Suppressor macrophage (primary cell): ENCODE measurements at regions not wholly inside any gene's neighbourhood (a gene's known extent, or its start where the extent isn't known, plus 50 kb on each side); places are given as distances from the start of the nearest gene placed in this dataset.
"Not testable (repeated sequence)": the region's sequence is repeated elsewhere in the genome, so short reads cannot be mapped to it uniquely, and the experiment has no call there.

Experiments used
- DNase-seq, 4 experiments: peaks; one replicate each; pipeline ENCODE4 v3.0.0-alpha.2; 2020 to 2022

- DNase-seq: no peak
Observed at GRCh38 chr3:28971156-28971555, 309.7 kb upstream of the RBMS3 start.

- no peak for DNase-seq
Observed at GRCh38 chr3:28972921-28973320, 307.9 kb upstream of the RBMS3 start.

GRCh38 chr3:28973609-28974008 lies 307.3 kb upstream of the RBMS3 start:
- no peak for DNase-seq

GRCh38 chr3:28978092-28978491 lies 302.8 kb upstream of the RBMS3 start:
- DNase-seq: no peak

DNA sequence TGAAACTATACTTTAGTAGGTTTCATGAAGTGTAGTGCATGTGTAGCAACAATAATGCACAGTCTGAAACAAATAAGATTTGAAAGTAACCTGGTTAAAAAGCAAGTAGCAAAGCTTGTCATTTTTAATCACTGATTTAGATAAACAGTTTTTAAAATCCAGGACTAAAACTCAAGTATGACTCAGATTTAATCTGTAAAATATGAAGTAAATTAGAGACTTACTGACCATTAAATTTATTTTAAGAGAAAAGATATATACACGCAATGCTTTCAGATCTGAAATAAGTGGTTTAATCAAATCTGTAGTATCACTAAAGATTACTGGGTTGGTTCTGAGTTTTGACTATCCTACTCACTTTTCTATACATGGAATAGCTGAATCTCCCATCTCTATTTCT lies 300.7 kb upstream of the RBMS3 start:
- no peak for DNase-seq

- DNase-seq: no peak
Observed at GRCh38 chr3:28980631-28981030, 300.2 kb upstream of the RBMS3 start.

GRCh38 chr3:28982906-28983305 lies 298.0 kb upstream of the RBMS3 start:
- DNase-seq: peak in 1 of 4 experiments; percentile 1

- no peak for DNase-seq
Observed at GRCh38 chr3:28986922-28987321, 293.9 kb upstream of the RBMS3 start.

GRCh38 chr3:28989646-28990089 lies 291.2 kb upstream of the RBMS3 start:
- DNase-seq: peak; percentile 2 to 65 (median 32)

DNA sequence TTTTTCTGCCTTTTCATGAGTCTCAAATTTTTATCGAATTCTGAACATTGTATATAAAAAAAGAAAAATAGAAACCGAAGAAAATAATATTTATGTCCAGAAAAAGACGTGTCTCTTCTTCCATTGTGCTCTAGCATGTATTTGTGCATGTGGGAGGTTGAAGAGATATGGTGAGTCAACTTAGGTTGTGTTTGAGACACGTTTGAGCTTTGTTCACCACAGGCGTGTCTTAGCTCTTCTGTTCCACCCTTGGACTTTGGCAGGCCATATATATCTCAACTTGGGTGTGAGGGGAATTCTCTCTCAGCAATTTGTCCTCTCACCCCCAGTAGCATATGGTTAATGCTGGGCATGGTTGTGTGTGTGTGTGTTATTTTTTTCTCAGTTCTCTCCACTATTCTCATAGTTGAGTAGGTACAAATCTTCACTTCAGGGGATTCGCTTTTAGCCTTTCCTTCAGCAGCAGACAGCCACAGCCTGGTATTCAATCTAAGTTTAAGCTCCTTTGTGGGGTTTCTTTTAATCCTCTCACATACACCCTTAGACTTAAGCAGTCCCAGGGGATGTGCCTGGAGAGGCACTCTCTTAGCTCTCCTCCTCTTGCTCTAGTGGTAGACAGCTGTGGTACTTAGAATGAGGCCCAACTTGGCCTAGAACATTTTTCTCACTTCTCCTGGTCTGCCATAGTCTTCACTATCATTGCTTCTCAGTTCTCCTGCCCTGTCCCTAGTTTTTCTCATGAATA lies 286.5 kb upstream of the RBMS3 start:
- DNase-seq: no peak

DNA sequence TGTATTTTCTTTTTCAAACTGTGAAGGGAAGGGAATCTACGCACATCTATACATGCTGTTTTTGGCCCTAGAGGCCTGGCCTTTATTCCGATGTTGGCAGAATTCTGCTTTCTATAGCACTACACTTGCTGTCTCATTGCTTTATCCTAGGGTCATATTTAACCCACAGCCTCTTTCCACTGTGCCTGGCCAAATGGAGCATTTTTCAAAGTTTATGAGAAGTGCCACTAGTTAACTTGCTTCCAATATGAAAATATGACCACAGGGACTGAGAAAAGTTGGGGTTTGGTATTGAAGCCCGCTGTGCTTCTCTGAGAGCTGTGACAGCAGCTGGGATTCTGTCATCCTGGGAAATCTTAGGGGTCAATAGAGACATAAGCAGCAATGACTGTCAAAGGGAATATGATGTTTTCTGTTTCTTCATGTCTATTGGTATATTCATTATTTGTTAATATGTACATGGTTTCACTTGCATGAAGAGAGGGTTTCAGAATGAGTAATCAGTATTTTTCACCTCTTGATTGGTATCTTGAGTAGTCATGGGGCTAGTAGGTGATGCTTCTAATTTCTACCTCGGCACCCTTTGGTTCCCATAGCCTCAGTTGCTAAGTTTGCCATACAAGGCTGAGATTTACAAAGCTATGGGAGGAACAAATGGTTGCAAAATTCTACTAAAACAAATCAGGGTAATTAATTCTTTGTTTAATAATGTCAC lies 275.8 kb upstream of the RBMS3 start:
- DNase-seq: no peak

- no peak for DNase-seq
Observed at GRCh38 chr3:29005862-29006261, 275.0 kb upstream of the RBMS3 start.

DNA sequence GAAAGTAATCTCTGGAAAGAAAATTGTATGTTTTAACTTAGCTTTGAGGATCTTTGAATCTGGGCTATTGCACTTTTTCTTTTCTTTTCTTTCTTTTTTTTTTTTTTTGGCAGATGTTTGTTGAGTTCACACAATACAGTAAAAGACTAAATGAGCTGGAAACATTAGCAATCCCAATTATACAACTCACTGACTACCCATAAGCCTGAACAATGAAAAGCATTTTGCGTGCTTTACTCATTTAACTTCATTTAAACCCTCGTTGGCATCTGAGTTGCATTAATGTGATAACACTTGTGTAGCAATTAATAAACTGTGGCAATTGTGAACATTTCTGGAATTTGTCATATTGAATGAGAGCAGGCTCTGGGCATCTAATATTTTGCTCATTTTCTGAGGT lies 269.4 kb upstream of the RBMS3 start:
- DNase-seq: no peak

DNA sequence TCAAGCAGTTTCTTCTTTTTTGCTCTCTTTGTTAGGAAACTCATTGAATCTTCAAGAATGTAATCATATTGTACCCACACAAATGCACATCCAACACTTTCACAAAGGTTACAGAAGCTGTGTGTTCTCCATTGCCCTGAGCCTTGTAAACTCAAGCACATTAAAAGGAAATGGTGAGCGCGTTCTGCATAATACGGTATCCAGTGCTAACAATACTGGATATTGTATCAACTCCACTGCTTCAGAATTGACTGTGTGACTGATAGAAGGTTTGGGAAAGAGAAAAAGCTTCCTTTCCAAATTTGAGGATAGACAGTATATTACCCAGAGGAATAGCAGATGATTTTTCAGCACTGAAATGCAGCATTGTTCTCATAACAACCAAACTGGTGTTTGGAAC lies 268.9 kb upstream of the RBMS3 start:
- DNase-seq: no peak

DNA sequence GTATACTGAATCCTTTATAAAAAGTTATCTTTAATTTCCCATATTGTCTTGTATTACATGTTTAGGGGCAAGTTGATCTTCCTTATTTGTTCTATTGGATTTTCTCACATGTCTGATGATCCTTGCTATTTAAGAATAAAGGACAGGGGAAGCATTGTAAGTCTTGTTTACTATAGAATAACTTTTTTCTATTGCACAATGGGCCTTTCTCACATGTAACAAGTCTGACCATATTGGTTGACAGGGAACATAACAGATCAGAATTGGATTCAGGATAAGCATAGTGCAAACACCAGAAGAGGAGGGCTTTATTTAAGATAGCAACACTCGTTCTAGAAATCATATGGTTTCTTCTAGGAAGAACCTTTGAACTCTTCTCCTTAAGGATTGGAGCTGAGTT lies 257.9 kb upstream of the RBMS3 start:
- no peak for DNase-seq

DNA sequence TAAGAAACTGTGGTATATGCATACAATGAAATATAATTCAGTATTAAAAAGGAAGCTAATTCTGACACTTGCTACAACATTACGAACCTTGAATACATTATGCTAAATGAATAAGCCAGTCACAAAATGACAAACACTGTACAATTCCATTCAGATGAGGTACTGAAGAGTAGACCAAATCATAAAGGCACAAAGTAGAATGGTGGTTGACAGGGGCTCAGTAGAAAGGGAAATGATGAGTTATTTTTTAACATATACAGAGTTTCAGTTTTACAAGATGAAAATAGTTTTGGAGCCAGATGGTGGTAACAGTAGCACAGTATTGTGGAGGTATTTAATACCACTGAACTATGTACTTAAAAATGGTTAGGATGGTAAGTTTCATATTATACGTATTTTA lies 254.6 kb upstream of the RBMS3 start:
- DNase-seq: no peak

GRCh38 chr3:29026959-29027358 lies 253.9 kb upstream of the RBMS3 start:
- DNase-seq: no peak

- DNase-seq: not testable (repeated sequence)
Observed at GRCh38 chr3:29031175-29031574, 249.7 kb upstream of the RBMS3 start.

DNA sequence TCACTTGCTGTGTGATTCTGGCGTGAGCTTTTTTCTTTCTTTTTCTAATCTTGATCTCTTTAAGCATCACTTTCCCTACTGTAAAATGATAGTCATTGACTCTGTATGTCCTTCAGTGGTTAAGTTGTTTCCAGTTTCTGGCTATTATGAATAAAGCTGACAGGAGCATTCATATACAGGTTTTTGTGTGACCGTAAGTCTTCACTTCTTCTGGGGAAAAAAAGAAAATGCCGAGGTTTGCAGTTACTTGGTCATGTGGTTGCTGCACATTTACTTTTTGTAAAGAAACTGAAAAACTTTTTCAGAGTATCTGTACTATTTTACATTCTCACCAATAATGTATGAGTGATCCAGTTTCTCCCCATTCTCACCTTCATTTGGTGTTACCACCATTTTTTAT lies 247.4 kb upstream of the RBMS3 start:
- no peak for DNase-seq

GRCh38 chr3:29050155-29050554 lies 230.7 kb upstream of the RBMS3 start:
- no peak for DNase-seq

DNA sequence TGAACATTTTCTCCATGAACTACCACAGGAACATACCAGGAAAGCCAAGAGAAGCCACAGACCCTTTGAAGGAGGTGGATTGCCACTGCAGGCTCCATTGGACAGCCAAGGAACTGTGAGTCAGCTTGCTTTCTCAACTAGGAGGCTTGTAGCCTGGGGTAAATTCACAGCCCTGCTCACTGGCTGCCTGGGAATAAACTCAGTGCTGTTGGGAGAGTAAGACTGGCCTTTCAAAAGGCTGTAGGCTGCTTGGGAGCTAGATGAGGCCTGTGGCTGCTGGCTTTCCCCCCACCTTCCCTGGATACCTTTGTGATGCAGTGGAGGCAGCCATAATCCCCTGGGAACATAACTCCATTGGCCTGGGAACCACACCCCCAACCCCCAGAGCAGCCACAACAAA lies 223.5 kb upstream of the RBMS3 start:
- DNase-seq: no peak

DNA sequence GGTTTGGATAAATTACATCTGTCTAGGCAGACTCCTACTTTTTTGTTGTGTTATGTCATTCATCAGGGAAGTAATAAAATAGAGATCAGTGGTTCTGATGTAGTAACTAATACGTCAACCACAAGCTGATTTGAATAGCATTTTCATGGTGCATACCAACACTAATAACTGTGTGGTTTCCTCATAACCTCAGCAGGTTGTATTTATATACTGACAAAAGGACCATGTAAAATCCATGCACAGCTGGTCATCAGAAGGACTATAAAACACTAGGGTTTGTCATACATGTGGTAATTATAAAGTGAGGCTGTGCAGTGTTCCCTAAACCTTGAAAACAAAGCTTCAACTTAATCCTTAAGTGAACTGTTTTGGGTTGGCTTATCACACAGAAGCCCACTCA lies 216.8 kb upstream of the RBMS3 start:
- DNase-seq: no peak

DNA sequence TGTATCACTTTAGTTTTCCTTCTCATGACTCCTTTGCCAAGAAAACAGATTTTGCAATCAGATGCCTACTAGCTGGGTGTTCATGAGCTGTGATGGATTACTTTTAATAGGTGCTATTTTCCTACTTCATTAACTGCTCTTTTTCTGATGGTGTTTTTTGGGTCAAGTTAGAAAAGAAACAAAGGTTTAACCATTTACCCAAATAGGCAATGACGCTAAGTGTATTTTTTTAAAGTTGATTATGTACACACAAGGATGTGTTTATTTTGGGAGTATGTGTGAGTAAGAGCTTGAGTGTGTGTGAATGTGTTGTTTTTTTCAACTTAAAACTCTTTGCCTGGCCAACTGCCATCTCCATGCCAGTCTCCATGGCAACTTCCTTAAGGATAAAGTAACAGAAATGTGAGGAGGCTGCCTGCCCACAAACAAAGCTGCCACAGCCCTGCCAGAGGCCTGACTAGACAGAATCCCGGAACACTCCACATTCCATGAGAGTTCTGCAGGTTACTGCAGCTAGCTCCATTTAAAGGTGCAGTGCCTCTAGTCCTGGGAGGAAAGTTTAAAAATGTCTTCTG lies 215.6 kb upstream of the RBMS3 start:
- no peak for DNase-seq

GRCh38 chr3:29067007-29067406 lies 213.9 kb upstream of the RBMS3 start:
- DNase-seq: no peak
